ENCODE measurements at regions not wholly inside any gene's neighbourhood (a gene's known extent, or its start where the extent isn't known, plus 50 kb on each side); places are given as distances from the start of the nearest gene placed in this dataset.
A peak's percentile ranks its signal among the peaks of the same experiment; 100 is the strongest.

DNA sequence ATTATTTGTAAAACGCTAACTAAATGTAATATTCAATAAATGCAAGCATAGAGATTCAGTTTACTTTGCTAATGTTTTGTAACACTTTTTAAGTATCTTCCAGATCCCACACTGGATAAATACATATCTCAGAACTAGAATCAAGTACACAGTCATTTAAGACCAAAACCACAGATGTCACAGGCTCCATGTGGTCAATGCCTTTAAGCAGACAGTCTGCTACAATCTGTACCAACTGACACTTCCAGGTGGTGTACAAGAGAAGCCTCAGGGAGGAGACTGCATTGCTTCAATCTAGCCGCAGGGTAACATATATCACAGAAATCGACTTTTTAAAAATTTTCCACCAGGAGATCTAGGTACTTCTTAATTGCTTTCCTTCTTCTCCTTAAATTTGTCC lies 229.6 kb upstream of the DIAPH2 start:
- H3K4me2 ChIP-seq, result no peak overlapping the region
- DNase-seq, result no peak
- no peaks in the 10 kb centered on the region for H3K27me3 ChIP-seq (ENCODE audit: insufficient read depth, low read depth)
- intact Hi-C loops (cut with micrococcal nuclease; ENCODE audit: unreplicated experiment), result no loop called here
- H3K9me3 ChIP-seq (ENCODE audit: insufficient read depth, low read depth), result no peaks in the 10 kb centered on the region
- no peaks in the 10 kb centered on the region for H3K79me2 ChIP-seq (ENCODE audit: low read depth)
- ChIA-PET POLR2A (ENCODE audit: unreplicated experiment) (no interaction called here), CTCF (no interaction called here)
- no peaks in the 10 kb centered on the region for H3K36me3 ChIP-seq (ENCODE audit: low read depth)
- no peak overlapping the region for H2AFZ ChIP-seq
- H3K9me2 ChIP-seq (ENCODE audit: insufficient read depth), result no peaks in the 10 kb centered on the region
- H3F3A ChIP-seq (ENCODE audit: insufficient read depth, low read depth), result no peaks in the 10 kb centered on the region
- no peak overlapping the region for H3K4me3 ChIP-seq
- H3K4me1 ChIP-seq (replicated peaks; ENCODE audit: insufficient read depth), result no peaks in the 10 kb centered on the region
- BruUV-seq (replicated peaks), result no TSS peak
- TF ChIP-seq, protein P1, sequence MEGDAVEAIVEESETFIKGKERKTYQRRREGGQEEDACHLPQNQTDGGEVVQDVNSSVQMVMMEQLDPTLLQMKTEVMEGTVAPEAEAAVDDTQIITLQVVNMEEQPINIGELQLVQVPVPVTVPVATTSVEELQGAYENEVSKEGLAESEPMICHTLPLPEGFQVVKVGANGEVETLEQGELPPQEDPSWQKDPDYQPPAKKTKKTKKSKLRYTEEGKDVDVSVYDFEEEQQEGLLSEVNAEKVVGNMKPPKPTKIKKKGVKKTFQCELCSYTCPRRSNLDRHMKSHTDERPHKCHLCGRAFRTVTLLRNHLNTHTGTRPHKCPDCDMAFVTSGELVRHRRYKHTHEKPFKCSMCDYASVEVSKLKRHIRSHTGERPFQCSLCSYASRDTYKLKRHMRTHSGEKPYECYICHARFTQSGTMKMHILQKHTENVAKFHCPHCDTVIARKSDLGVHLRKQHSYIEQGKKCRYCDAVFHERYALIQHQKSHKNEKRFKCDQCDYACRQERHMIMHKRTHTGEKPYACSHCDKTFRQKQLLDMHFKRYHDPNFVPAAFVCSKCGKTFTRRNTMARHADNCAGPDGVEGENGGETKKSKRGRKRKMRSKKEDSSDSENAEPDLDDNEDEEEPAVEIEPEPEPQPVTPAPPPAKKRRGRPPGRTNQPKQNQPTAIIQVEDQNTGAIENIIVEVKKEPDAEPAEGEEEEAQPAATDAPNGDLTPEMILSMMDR (conservative IDR thresholded peaks at IDR 0.05), result no peak
- no peak for TF ChIP-seq EZH2 (IDR thresholded peaks at IDR 0.05; ENCODE audit: low read depth)
- no peak overlapping the region for H3K27ac ChIP-seq
- H4K20me1 ChIP-seq (ENCODE audit: insufficient read depth), result no peaks in the 10 kb centered on the region

DNA sequence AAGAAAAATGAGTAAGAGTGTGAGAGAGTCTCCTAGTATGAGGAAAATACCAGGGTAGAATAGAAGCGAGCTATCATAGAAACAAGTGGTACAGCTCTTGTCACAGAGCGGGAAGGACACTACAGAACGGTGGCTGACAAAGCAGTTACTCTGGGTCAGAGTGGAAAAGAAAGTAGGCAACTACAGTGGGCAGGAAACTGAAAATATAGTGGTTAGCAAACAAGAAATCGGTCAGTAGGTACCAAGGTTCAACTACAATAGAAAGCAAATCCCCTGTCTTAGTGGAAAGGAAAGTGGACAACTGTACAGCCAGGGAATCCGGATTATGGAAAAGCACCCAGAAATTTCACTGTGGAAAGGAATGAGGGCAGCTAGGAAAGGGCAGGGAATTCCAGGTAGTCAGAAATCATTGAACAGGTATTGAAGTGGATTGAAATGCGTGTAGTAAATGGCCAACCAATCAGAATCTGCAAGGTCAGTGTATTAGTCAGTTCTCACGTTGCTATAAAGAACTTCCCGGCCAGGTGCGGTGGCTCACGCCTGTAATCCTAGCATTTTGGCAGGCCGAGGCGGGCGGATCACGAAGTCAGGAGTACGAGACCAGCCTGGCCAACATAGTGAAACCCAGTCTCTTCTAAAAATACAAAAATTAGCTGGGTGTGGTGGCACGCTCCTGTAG lies 219.6 kb upstream of the DIAPH2 start:
- Histone ChIP-seq H3K9me2 (ENCODE audit: insufficient read depth) (no peaks in the 10 kb centered on the region), H3K9me3 (ENCODE audit: insufficient read depth, low read depth) (no peaks in the 10 kb centered on the region), H3K27me3 (ENCODE audit: insufficient read depth, low read depth) (no peaks in the 10 kb centered on the region), H3K4me2 (no peak overlapping the region), H3F3A (ENCODE audit: insufficient read depth, low read depth) (no peaks in the 10 kb centered on the region), H3K4me3 (no peak overlapping the region), H2AFZ (no peak overlapping the region), H3K4me1 (replicated peaks; ENCODE audit: insufficient read depth) (no peaks in the 10 kb centered on the region), H4K20me1 (ENCODE audit: insufficient read depth) (no peaks in the 10 kb centered on the region), H3K79me2 (ENCODE audit: low read depth) (no peaks in the 10 kb centered on the region), H3K36me3 (ENCODE audit: low read depth) (no peaks in the 10 kb centered on the region), H3K27ac (no peak overlapping the region)
- intact Hi-C loops (cut with micrococcal nuclease; ENCODE audit: unreplicated experiment), result no loop called here
- POLR2A ChIA-PET (ENCODE audit: unreplicated experiment), result no interaction called here
- TF ChIP-seq, protein P1 (conservative IDR thresholded peaks at IDR 0.05), result no peak
- no peak for TF ChIP-seq EZH2 (IDR thresholded peaks at IDR 0.05; ENCODE audit: low read depth)
- CTCF ChIA-PET, result no interaction called here
- BruUV-seq (replicated peaks), result no TSS peak
- no peak for DNase-seq

DNA sequence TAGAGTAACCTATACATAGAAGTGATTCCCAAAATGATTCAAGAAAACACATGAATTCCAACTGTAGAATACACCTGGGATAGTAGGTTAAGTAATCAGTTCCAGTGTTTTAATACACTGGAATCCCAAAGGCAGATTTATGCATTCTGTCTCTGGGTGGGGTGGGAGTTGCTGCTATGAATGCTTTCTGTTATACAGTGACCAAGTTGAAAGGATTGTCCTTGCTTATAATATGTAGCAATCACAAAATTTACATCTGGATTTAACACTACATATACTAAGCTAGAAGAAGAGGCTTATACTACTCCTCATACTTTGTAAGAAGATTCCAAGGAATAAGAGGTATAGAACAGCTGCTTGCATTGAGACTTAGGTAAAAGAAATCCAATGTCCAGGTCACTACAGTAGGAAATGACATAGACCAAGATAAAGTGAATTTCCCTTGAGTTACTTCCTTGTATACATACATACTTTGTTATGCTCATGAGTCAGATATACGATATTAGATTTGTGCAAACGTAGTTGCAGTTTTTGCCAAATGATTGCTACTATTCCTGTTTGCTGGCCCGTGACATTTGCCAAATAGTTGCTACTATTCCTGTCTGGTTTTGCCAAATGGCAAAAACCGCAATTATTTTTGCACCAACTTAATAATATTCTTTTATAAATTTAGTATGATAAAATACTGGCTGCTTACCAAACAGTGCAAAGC lies 210.5 kb upstream of the DIAPH2 start:
- peak; percentile 16 to 86 for DNase-seq
- Histone ChIP-seq H3K36me3 (ENCODE audit: low read depth) (no peaks in the 10 kb centered on the region), H2AFZ (0 out of 2 replicates have a peak overlapping the region, but pooled peaks have one; percentile 17), H3K9me3 (ENCODE audit: insufficient read depth, low read depth) (no peaks in the 10 kb centered on the region), H3K79me2 (ENCODE audit: low read depth) (no peaks in the 10 kb centered on the region), H4K20me1 (ENCODE audit: insufficient read depth) (no peaks in the 10 kb centered on the region), H3K27me3 (ENCODE audit: insufficient read depth, low read depth) (no peaks in the 10 kb centered on the region), H3K27ac (peak overlapping the region; percentile 71), H3K4me3 (no peak overlapping the region), H3K9me2 (ENCODE audit: insufficient read depth) (no peaks in the 10 kb centered on the region), H3F3A (ENCODE audit: insufficient read depth, low read depth) (peaks cover 11% of the 10 kb centered on the region), H3K4me2 (peak overlapping the region; percentile 51), H3K4me1 (replicated peaks; ENCODE audit: insufficient read depth) (peaks cover 19% of the 10 kb centered on the region)
- intact Hi-C loops (cut with micrococcal nuclease; ENCODE audit: unreplicated experiment), result no loop called here
- ChIA-PET CTCF (no interaction called here), POLR2A (ENCODE audit: unreplicated experiment) (interaction anchor here (0.7 kb wide), 1 partner anchor 385 kb away, joined by 3 read pairs; no protein-coding TSS in a partner anchor)
- BruUV-seq (replicated peaks), result no TSS peak
- no peak for TF ChIP-seq EZH2 (IDR thresholded peaks at IDR 0.05; ENCODE audit: low read depth)
- TF ChIP-seq, protein P1 (conservative IDR thresholded peaks at IDR 0.05), result no peak

Measured in PC-9 (cell line).